K562 (cell line): ENCODE measurements at regions not wholly inside any gene's neighbourhood (a gene's known extent, or its start where the extent isn't known, plus 50 kb on each side); places are given as distances from the start of the nearest gene placed in this dataset.

Source experiments
- EP400 ChIP-seq: fragments of 450-650 bp; IDR thresholded peaks from 2 replicates; pipeline ENCODE4 v1.6.1; 2017; ENCODE audit warnings: antibody characterized with exemption, mild to moderate bottlenecking, moderate library complexity
- ETS2 ChIP-seq: IDR thresholded peaks from 2 replicates; pipeline ENCODE4 v1.6.1; 2016; ENCODE audit warnings: borderline replicate concordance, missing genetic modification characterization, mild to moderate bottlenecking, moderate library complexity, missing compliant biosample characterization; ENCODE audit not compliant: poor library complexity, severe bottlenecking
- HIVEP1 ChIP-seq: fragments of 250-450 bp; sonication (Bioruptor Pico); IDR thresholded peaks from 2 replicates; pipeline ENCODE4 v1.4.0; 2020; ENCODE audit warnings: mild to moderate bottlenecking
- SMAD2 ChIP-seq: fragments of 150-350 bp; IDR thresholded peaks from 2 replicates; pipeline ENCODE4 v1.6.1; 2014; ENCODE audit warnings: low read depth, mild to moderate bottlenecking, low read length
- TBP ChIP-seq: optimal IDR thresholded peaks from 2 replicates; pipeline ENCODE3; 2011; ENCODE audit warnings: low read depth, low read length, improper control_type of control experiment
- ZBTB17 ChIP-seq: fragments of 450-650 bp; formaldehyde crosslinking; IDR thresholded peaks from 2 replicates; pipeline ENCODE4 v1.4.0; 2020; ENCODE audit warnings: mild to moderate bottlenecking
- ZKSCAN1 ChIP-seq: fragments of 150-350 bp; IDR thresholded peaks from 2 replicates; pipeline ENCODE4 v1.6.1; 2016; ENCODE audit warnings: low read depth, low read length
- ZNF12 ChIP-seq: sonication (generic); formaldehyde crosslinking; IDR thresholded peaks from 2 replicates; pipeline ENCODE4 v1.4.0; 2020; ENCODE audit warnings: mild to moderate bottlenecking, missing genetic modification reagents
- TF ChIP-seq, protein P1 (sequence below): fragments of 200-400 bp; formaldehyde crosslinking; IDR thresholded peaks from 2 replicates; pipeline ENCODE4 v1.6.1; 2017; ENCODE audit warnings: mild to moderate bottlenecking, low read depth, low read length, moderate library complexity
- TF ChIP-seq, protein P2 (sequence below): fragments of 450-650 bp; IDR thresholded peaks from 2 replicates; pipeline ENCODE4 v1.6.1; 2017; ENCODE audit warnings: mild to moderate bottlenecking, moderate library complexity
- TF ChIP-seq, protein P3 (sequence below): fragments of 250-450 bp; sonication (Bioruptor Pico); IDR thresholded peaks from 2 replicates; pipeline ENCODE4 v1.8.0; 2022; ENCODE audit warnings: inconsistent platforms, mild to moderate bottlenecking, moderate library complexity, borderline replicate concordance
- TF ChIP-seq, protein P4 (sequence below): sonication (generic); formaldehyde crosslinking; IDR thresholded peaks from 2 replicates; pipeline ENCODE4 v1.8.0; 2022; ENCODE audit warnings: mild to moderate bottlenecking, missing genetic modification reagents
- TF ChIP-seq, protein P5 (sequence below), 2 experiments: fragments of 250-450 bp in 1 of 2; fragments of 450-650 bp in 1 of 2; sonication (Bioruptor Pico) in 1 of 2; IDR thresholded peaks; 2 replicates each; pipeline versions ENCODE4 v1.6.1 to v1.8.0; 2016 to 2021; ENCODE audit warnings: mild to moderate bottlenecking in 2 of 2, moderate library complexity in 2 of 2, missing compliant biosample characterization in 1 of 2, missing genetic modification characterization in 1 of 2

DNA sequence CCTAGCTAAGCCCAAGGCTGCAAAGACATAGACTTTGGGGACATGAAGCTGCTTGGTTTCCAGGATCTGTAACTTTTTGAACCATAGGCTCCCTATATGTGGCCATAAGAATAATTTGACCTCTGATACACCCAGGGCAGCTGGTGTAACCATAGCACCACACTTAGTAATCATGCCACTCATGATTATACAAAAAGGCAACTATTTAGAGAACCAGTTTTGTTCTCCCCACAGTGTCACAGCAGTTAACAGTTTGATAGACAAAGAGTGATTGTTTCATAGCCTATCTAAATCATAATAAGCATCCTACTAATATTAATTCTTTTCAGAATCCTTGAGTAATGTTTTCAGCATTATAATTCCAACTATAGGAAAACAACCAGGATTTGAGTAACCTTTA lies 334.9 kb downstream of the NEK10 start (continued):
- TF ChIP-seq, protein P1, sequence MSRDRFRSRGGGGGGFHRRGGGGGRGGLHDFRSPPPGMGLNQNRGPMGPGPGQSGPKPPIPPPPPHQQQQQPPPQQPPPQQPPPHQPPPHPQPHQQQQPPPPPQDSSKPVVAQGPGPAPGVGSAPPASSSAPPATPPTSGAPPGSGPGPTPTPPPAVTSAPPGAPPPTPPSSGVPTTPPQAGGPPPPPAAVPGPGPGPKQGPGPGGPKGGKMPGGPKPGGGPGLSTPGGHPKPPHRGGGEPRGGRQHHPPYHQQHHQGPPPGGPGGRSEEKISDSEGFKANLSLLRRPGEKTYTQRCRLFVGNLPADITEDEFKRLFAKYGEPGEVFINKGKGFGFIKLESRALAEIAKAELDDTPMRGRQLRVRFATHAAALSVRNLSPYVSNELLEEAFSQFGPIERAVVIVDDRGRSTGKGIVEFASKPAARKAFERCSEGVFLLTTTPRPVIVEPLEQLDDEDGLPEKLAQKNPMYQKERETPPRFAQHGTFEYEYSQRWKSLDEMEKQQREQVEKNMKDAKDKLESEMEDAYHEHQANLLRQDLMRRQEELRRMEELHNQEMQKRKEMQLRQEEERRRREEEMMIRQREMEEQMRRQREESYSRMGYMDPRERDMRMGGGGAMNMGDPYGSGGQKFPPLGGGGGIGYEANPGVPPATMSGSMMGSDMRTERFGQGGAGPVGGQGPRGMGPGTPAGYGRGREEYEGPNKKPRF = no peak
- TF ChIP-seq HIVEP1 (CRISPR knock-in tag) (no peak), ZBTB17 (CRISPR knock-in tag) (no peak), TBP (no peak), ZKSCAN1 (no peak), EP400 (no peak), SMAD2 (no peak), ZNF12 (CRISPR knock-in tag) (no peak), ETS2 (tag) (no peak)
- TF ChIP-seq, protein P2, sequence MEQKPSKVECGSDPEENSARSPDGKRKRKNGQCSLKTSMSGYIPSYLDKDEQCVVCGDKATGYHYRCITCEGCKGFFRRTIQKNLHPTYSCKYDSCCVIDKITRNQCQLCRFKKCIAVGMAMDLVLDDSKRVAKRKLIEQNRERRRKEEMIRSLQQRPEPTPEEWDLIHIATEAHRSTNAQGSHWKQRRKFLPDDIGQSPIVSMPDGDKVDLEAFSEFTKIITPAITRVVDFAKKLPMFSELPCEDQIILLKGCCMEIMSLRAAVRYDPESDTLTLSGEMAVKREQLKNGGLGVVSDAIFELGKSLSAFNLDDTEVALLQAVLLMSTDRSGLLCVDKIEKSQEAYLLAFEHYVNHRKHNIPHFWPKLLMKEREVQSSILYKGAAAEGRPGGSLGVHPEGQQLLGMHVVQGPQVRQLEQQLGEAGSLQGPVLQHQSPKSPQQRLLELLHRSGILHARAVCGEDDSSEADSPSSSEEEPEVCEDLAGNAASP = no peak
- TF ChIP-seq, protein P3, sequence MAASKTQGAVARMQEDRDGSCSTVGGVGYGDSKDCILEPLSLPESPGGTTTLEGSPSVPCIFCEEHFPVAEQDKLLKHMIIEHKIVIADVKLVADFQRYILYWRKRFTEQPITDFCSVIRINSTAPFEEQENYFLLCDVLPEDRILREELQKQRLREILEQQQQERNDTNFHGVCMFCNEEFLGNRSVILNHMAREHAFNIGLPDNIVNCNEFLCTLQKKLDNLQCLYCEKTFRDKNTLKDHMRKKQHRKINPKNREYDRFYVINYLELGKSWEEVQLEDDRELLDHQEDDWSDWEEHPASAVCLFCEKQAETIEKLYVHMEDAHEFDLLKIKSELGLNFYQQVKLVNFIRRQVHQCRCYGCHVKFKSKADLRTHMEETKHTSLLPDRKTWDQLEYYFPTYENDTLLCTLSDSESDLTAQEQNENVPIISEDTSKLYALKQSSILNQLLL (CRISPR knock-in tag) = no peak
- TF ChIP-seq, protein P4, sequence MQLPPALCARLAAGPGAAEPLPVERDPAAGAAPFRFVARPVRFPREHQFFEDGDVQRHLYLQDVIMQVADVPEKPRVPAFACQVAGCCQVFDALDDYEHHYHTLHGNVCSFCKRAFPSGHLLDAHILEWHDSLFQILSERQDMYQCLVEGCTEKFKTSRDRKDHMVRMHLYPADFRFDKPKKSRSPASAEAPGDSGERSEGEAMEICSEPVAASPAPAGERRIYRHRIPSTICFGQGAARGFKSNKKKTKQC = no peak
- TF ChIP-seq, protein P5, sequence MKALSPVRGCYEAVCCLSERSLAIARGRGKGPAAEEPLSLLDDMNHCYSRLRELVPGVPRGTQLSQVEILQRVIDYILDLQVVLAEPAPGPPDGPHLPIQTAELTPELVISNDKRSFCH (CRISPR knock-in tag; IDR thresholded peaks at IDR 0.05) = no peak
- TF ChIP-seq, protein P5 (tag; IDR thresholded peaks at IDR 0.05) = no peak
